HCT116 (cell line): ENCODE measurements at regions not wholly inside any gene's neighbourhood (a gene's known extent, or its start where the extent isn't known, plus 50 kb on each side); places are given as distances from the start of the nearest gene placed in this dataset.

Source experiments
- ATAC-seq: fragments of 200-7000 bp; cut with Tn5 transposase; 2 replicates; pipeline ENCODE4 v1.9.1; 2020; ENCODE audit warnings: mild to moderate bottlenecking, moderate library complexity
- BruUV-seq: library from RNA; stranded (reverse); fragments of 400-500 nt; replicated peaks from 2 replicates; lab custom pipeline; 2021; lab: Mats Ljungman, UMichigan
- CTCF ChIA-PET: fragments of 300-600 bp; sonication (Branson Sonifier 250); formaldehyde crosslinking; loops from one replicate; lab custom pipeline; 2021; ENCODE audit warnings: antibody characterized with exemption; lab: Charles Lee
- POLR2A ChIA-PET: fragments of 300-600, 350-600 bp; sonication (Branson Sonifier 250); formaldehyde crosslinking; loops from one replicate; lab custom pipeline; 2021; ENCODE audit warnings: antibody characterized with exemption; lab: Charles Lee
- RAD21 ChIA-PET, 2 experiments: fragments of 300-600 bp; sonication (Branson Sonifier 250); formaldehyde crosslinking; loops; one replicate each; lab custom pipeline; 2023; ENCODE audit warnings: low total read pairs in 2 of 2; ENCODE audit not compliant: uncharacterized antibody in 2 of 2, unreplicated experiment in 2 of 2, low non-redundant PET in 1 of 2; lab: Charles Lee
- DNase-seq: peaks from one replicate; pipeline ENCODE4 v3.0.0-alpha.2; 2010; ENCODE audit warnings: low read depth, low spot score
- H2AFZ ChIP-seq: fragments of 200-600 bp; shearing (Covaris generic), sonication (generic); 2 replicates; pipeline ENCODE4 v1.6.1; 2017; ENCODE audit warnings: low read depth, mixed run types, mixed read lengths, antibody characterized with exemption, low read length; ENCODE audit not compliant: poor library complexity, severe bottlenecking
- H3K27ac ChIP-seq: 2 replicates; pipeline ENCODE4 v1.5.1; 2012; ENCODE audit warnings: low read depth, low read length
- H3K27me3 ChIP-seq: fragments of 200-600 bp; sonication (generic); 2 replicates; pipeline ENCODE4 v1.6.1; 2016; ENCODE audit warnings: mixed run types, low read length, mixed read lengths; ENCODE audit not compliant: insufficient read depth
- H3K36me3 ChIP-seq, 2 experiments: fragments of 200-500 bp in 1 of 2; fragments of 200-600 bp in 1 of 2; sonication (Bioruptor generic) in 1 of 2; sonication (generic) in 1 of 2; 2 replicates each; pipeline versions ENCODE4 v1.5.1 to v1.6.1; 2014 to 2016; ENCODE audit warnings: low read length in 2 of 2, inconsistent platforms in 1 of 2, mixed read lengths in 1 of 2, mixed run types in 1 of 2; ENCODE audit not compliant: insufficient read depth in 2 of 2, control insufficient read depth in 1 of 2
- H3K4me1 ChIP-seq, 2 experiments: fragments of 200-600 bp in 1 of 2; sonication (generic) in 1 of 2; 2 replicates each; pipeline versions ENCODE4 v1.5.1 to v1.6.1; 2012 to 2017; ENCODE audit warnings: low read length in 2 of 2, inconsistent platforms in 1 of 2, mild to moderate bottlenecking in 1 of 2, mixed read lengths in 1 of 2, mixed run types in 1 of 2, moderate library complexity in 1 of 2; ENCODE audit not compliant: insufficient read depth in 2 of 2, control insufficient read depth in 1 of 2
- H3K4me2 ChIP-seq: fragments of 200-600 bp; sonication (generic); 2 replicates; pipeline ENCODE4 v1.6.1; 2017; ENCODE audit warnings: mixed run types, low read length, mixed read lengths
- H3K4me3 ChIP-seq, 2 experiments: fragments of 200-600 bp in 1 of 2; sonication (generic) in 1 of 2; replicated peaks in 1 of 2; 2 replicates each; pipeline ENCODE4 v1.5.1; 2011 to 2016; ENCODE audit warnings: low read length in 2 of 2, control low read depth in 1 of 2, low read depth in 1 of 2, mild to moderate bottlenecking in 1 of 2, mixed read lengths in 1 of 2, mixed run types in 1 of 2
- H3K79me2 ChIP-seq: fragments of 200-600 bp; sonication (generic); 2 replicates; pipeline ENCODE4 v1.6.1; 2017; ENCODE audit warnings: mild to moderate bottlenecking, mixed run types, low read length, moderate library complexity, mixed read lengths; ENCODE audit not compliant: insufficient read depth
- H3K9ac ChIP-seq: fragments of 200-600 bp; sonication (generic); 2 replicates; pipeline ENCODE4 v1.6.1; 2016; ENCODE audit warnings: low read length, mixed read lengths
- H3K9me2 ChIP-seq: fragments of 200-600 bp; sonication (generic), shearing (Covaris generic); 2 replicates; pipeline ENCODE4 v1.6.1; 2017; ENCODE audit warnings: mixed run types, mild to moderate bottlenecking, moderate library complexity; ENCODE audit not compliant: insufficient read depth
- H3K9me3 ChIP-seq, 2 experiments: fragments of 200-500 bp in 1 of 2; fragments of 200-600 bp in 1 of 2; sonication (Bioruptor generic) in 1 of 2; sonication (generic) in 1 of 2; 2 replicates each; pipeline ENCODE4 v1.6.1; 2014 to 2017; ENCODE audit warnings: low read length in 2 of 2, mixed read lengths in 2 of 2, inconsistent platforms in 1 of 2, low read depth in 1 of 2, mild to moderate bottlenecking in 1 of 2, mixed run types in 1 of 2, moderate library complexity in 1 of 2; ENCODE audit not compliant: control insufficient read depth in 1 of 2, insufficient read depth in 1 of 2
- H4K20me1 ChIP-seq: fragments of 200-600 bp; sonication (generic), shearing (Covaris generic); 2 replicates; pipeline ENCODE4 v1.6.1; 2017; ENCODE audit warnings: mixed run types, mild to moderate bottlenecking, moderate library complexity; ENCODE audit not compliant: insufficient read depth
- EGR1 ChIP-seq: IDR thresholded peaks from 2 replicates; pipeline ENCODE4 v1.6.1; 2012; ENCODE audit warnings: low read depth
- ELF1 ChIP-seq: IDR thresholded peaks from 2 replicates; pipeline ENCODE4 v1.6.1; 2012; ENCODE audit warnings: low read depth, borderline replicate concordance
- EZH2 ChIP-seq: fragments of 200-600 bp; sonication (generic); IDR thresholded peaks from 2 replicates; pipeline ENCODE4 v1.6.1; 2017; ENCODE audit warnings: antibody characterized with exemption, mixed run types
- EZH2phosphoT487 ChIP-seq: fragments of 200-600 bp; IDR thresholded peaks from 2 replicates; pipeline ENCODE4 v1.6.1; 2018; ENCODE audit warnings: antibody characterized with exemption, borderline replicate concordance
- FOSL1 ChIP-seq: IDR thresholded peaks from 2 replicates; pipeline ENCODE4 v1.6.1; 2012; ENCODE audit warnings: low read depth
- POLR2AphosphoS5 ChIP-seq: IDR thresholded peaks from 2 replicates; pipeline ENCODE4 v1.6.1; 2011; ENCODE audit warnings: mild to moderate bottlenecking, low read depth, low read length, moderate library complexity
- REST ChIP-seq: IDR thresholded peaks from 2 replicates; pipeline ENCODE4 v1.6.1; 2012; ENCODE audit warnings: low read depth
- SIN3A ChIP-seq: IDR thresholded peaks from 2 replicates; pipeline ENCODE4 v1.6.1; 2012; ENCODE audit warnings: low read depth
- SP1 ChIP-seq: IDR thresholded peaks from 2 replicates; pipeline ENCODE4 v1.6.1; 2012; ENCODE audit warnings: low read depth
- TCF7L2 ChIP-seq: IDR thresholded peaks from 2 replicates; pipeline ENCODE4 v1.7.0; 2011; ENCODE audit warnings: borderline replicate concordance, inconsistent platforms; ENCODE audit not compliant: insufficient read depth, insufficient read length; ENCODE audit errors: extremely low read depth
- YY1 ChIP-seq: IDR thresholded peaks from 2 replicates; pipeline ENCODE4 v1.6.1; 2011; ENCODE audit warnings: low read length, low read depth, moderate library complexity, mild to moderate bottlenecking; ENCODE audit not compliant: insufficient replicate concordance; ENCODE audit errors: extremely low read depth
- ZBTB33 ChIP-seq: IDR thresholded peaks from 2 replicates; pipeline ENCODE4 v1.6.1; 2011; ENCODE audit warnings: mild to moderate bottlenecking, low read length, moderate library complexity; ENCODE audit not compliant: insufficient replicate concordance; ENCODE audit errors: extremely low read depth
- ZNF274 ChIP-seq: fragments of 200-500 bp; sonication (Bioruptor generic); IDR thresholded peaks from 2 replicates; pipeline ENCODE4 v1.6.1; 2014; ENCODE audit warnings: mild to moderate bottlenecking, low read depth, low read length, inconsistent platforms
- intact Hi-C: fragments of 100-400 bp; cut with micrococcal nuclease; formaldehyde crosslinking; loops from 2 replicates; pipeline ENCODE4 v1.10.0; 2022

- H3K9me3 ChIP-seq = no peaks in the 10 kb centered on the region
- no peaks in the 10 kb centered on the region for H3K79me2 ChIP-seq
- H4K20me1 ChIP-seq = no peaks in the 10 kb centered on the region
- DNase-seq = no peak
- no peak for ATAC-seq
- CTCF ChIA-PET = no interaction called here
- no peaks in the 10 kb centered on the region for H3K36me3 ChIP-seq
- no peaks in the 10 kb centered on the region for H3K9me2 ChIP-seq
- RAD21 ChIA-PET = no interaction called here
- BruUV-seq = no TSS peak
- no peak overlapping the region for H2AFZ ChIP-seq
- TF ChIP-seq ELF1 = no peak
- no peak for TF ChIP-seq SIN3A
- TF ChIP-seq FOSL1 = no peak
- no peak for TF ChIP-seq ZNF274
- TF ChIP-seq EZH2phosphoT487 = no peak
- no peak for TF ChIP-seq ZBTB33
- TF ChIP-seq YY1 = no peak
- TF ChIP-seq REST = no peak
- TF ChIP-seq POLR2AphosphoS5 = no peak
- no peak for TF ChIP-seq TCF7L2
- no peak for TF ChIP-seq SP1
- no peak for TF ChIP-seq EGR1
- no peak for TF ChIP-seq EZH2
- no peaks in the 10 kb centered on the region; a peak in 1 of 4 replicates for H3K4me1 ChIP-seq
- no peak overlapping the region for H3K27ac ChIP-seq
- H3K27me3 ChIP-seq = no peaks in the 10 kb centered on the region
- intact Hi-C loops = no loop called here
- no peak overlapping the region for H3K9ac ChIP-seq
- no peak overlapping the region for H3K4me3 ChIP-seq
- H3K4me2 ChIP-seq = no peak overlapping the region
- POLR2A ChIA-PET = no interaction called here
These were observed 179.1 kb downstream of the GNAI1 start for GRCh38 chr7:80313716-80314115.
